Bronchial epithelial cell (primary cell): ENCODE measurements at regions not wholly inside any gene's neighbourhood (a gene's known extent, or its start where the extent isn't known, plus 50 kb on each side); places are given as distances from the start of the nearest gene placed in this dataset.
"Not testable (repeated sequence)": the region's sequence is repeated elsewhere in the genome, so short reads cannot be mapped to it uniquely, and the experiment has no call there.

Source experiments
- DNase-seq: peaks from one replicate; pipeline ENCODE4 v3.0.0-alpha.2; 2010; ENCODE audit warnings: low read depth
- FAIRE-seq: peaks from 2 replicates; lab custom pipeline; 2011; peaks lifted over from hg19 to GRCh38; lab: Jason Lieb, UNC
- H3K27me3 ChIP-seq: 2 replicates; pipeline ENCODE4 v1.5.1; 2011; ENCODE audit warnings: low read length; ENCODE audit not compliant: control insufficient read depth, insufficient read depth
- H3K36me3 ChIP-seq: 2 replicates; pipeline ENCODE4 v1.5.1; 2011; ENCODE audit warnings: low read length; ENCODE audit not compliant: control insufficient read depth, insufficient read depth
- H3K4me3 ChIP-seq: 2 replicates; pipeline ENCODE4 v1.5.1; 2011; ENCODE audit warnings: mild to moderate bottlenecking, low read depth, low read length, control low read depth
- CTCF ChIP-seq: IDR thresholded peaks from 2 replicates; pipeline ENCODE4 v1.5.1; 2011; ENCODE audit warnings: mild to moderate bottlenecking, moderate library complexity, low read length, control low read depth, inconsistent platforms; ENCODE audit not compliant: insufficient read depth, severe bottlenecking

- Histone ChIP-seq H3K27me3 (no peaks in the 10 kb centered on the region), H3K4me3 (no peak overlapping the region), H3K36me3 (no peaks in the 10 kb centered on the region)
- no peak for FAIRE-seq
- TF ChIP-seq CTCF: no peak
- DNase-seq: no peak
These were observed 130.9 kb upstream of the CHD1 start for GRCh38 chr5:99059685-99060084.

GRCh38 chr5:99058466-99058865, 129.7 kb upstream of the CHD1 start:
- Histone ChIP-seq H3K27me3 (no peaks in the 10 kb centered on the region), H3K36me3 (no peaks in the 10 kb centered on the region), H3K4me3 (no peak overlapping the region)
- DNase-seq (peak; percentile 33), FAIRE-seq (no peak)
- TF ChIP-seq CTCF: no peak

- H3K36me3 ChIP-seq: no peaks in the 10 kb centered on the region
- H3K4me3 ChIP-seq: no peak overlapping the region
- DNase-seq: no peak
- no peak for FAIRE-seq
- H3K27me3 ChIP-seq: no peaks in the 10 kb centered on the region
- no peak for TF ChIP-seq CTCF
These were observed 126.2 kb upstream of the CHD1 start for GRCh38 chr5:99054972-99055371.

GRCh38 chr5:99045871-99046270, 117.1 kb upstream of the CHD1 start:
- FAIRE-seq: no peak

GRCh38 chr5:99043257-99043656, 114.5 kb upstream of the CHD1 start:
- not testable (repeated sequence) for H3K27me3 ChIP-seq, DNase-seq, H3K4me3 ChIP-seq, FAIRE-seq, H3K36me3 ChIP-seq

More at GRCh38 chr5:99045871-99046270, 117.1 kb upstream of the CHD1 start:
- Histone ChIP-seq H3K36me3 (no peaks in the 10 kb centered on the region), H3K27me3 (no peaks in the 10 kb centered on the region), H3K4me3 (no peak overlapping the region)
- no peak for TF ChIP-seq CTCF
- no peak for DNase-seq

- no peaks in the 10 kb centered on the region for H3K36me3 ChIP-seq
- peak; percentile 33 for DNase-seq
- H3K27me3 ChIP-seq: no peaks in the 10 kb centered on the region
- no peak for TF ChIP-seq CTCF
- FAIRE-seq: no peak
- H3K4me3 ChIP-seq: no peak overlapping the region
These were observed 108.9 kb upstream of the CHD1 start for GRCh38 chr5:99037668-99038067.
